ENCODE measurements at regions not wholly inside any gene's neighbourhood (a gene's known extent, or its start where the extent isn't known, plus 50 kb on each side); places are given as distances from the start of the nearest gene placed in this dataset.

- POLR2A ChIA-PET, result no interaction called here
- no peak overlapping the region for H3K4me3 Mint-ChIP-seq
- no peak for ATAC-seq
- no peaks in the 10 kb centered on the region for H3K9me3 Mint-ChIP-seq
- no peaks in the 10 kb centered on the region for H3K4me1 Mint-ChIP-seq
- no peak overlapping the region for H3K27ac Mint-ChIP-seq
- DNase-seq (ENCODE audit: low spot score), result no peak
- H3K36me3 Mint-ChIP-seq, result no peaks in the 10 kb centered on the region
- peaks cover 3% of the 10 kb centered on the region; the same call in 1 of the 2 replicates for H3K27me3 Mint-ChIP-seq (ENCODE audit: low read depth)
- CTCF ChIA-PET, result no interaction called here
- TF ChIP-seq ZNF121 (CRISPR knock-in tag; IDR thresholded peaks at IDR 0.05), result no peak
- TF ChIP-seq NFATC4 (CRISPR knock-in tag; IDR thresholded peaks at IDR 0.05), result no peak
- no peak for TF ChIP-seq ZNF671 (CRISPR knock-in tag; IDR thresholded peaks at IDR 0.05)
- no peak for TF ChIP-seq ZNF512 (CRISPR knock-in tag; IDR thresholded peaks at IDR 0.05; ENCODE audit: borderline replicate concordance)
- TF ChIP-seq NR3C1 (CRISPR knock-in tag; conservative IDR thresholded peaks at IDR 0.05; ENCODE audit: low read depth), result no peak
- TF ChIP-seq NFE2L1 (CRISPR knock-in tag; IDR thresholded peaks at IDR 0.05), result no peak
- no peak for TF ChIP-seq ZNF416 (CRISPR knock-in tag; IDR thresholded peaks at IDR 0.05)
- no peak for TF ChIP-seq KAT7 (CRISPR knock-in tag; IDR thresholded peaks at IDR 0.05; ENCODE audit: borderline replicate concordance)
- no peak for TF ChIP-seq EMX1 (CRISPR knock-in tag; IDR thresholded peaks at IDR 0.05)
- no peak for TF ChIP-seq AFF4 (CRISPR knock-in tag; IDR thresholded peaks at IDR 0.05; ENCODE audit: borderline replicate concordance)
- no peak for TF ChIP-seq ZBTB21 (CRISPR knock-in tag; IDR thresholded peaks at IDR 0.05; ENCODE audit: borderline replicate concordance)
- no peak for TF ChIP-seq ATF3 (CRISPR knock-in tag; conservative IDR thresholded peaks at IDR 0.05)
- no peak for TF ChIP-seq ZNF396 (CRISPR knock-in tag; IDR thresholded peaks at IDR 0.05; ENCODE audit: borderline replicate concordance)
- TF ChIP-seq CTCF (IDR thresholded peaks at IDR 0.05), result no peak
- no peak for TF ChIP-seq ZNF138 (CRISPR knock-in tag; conservative IDR thresholded peaks at IDR 0.05)
- no peak for TF ChIP-seq ZNF425 (CRISPR knock-in tag; conservative IDR thresholded peaks at IDR 0.05)
These were observed 82.0 kb downstream of the MICALL2 start for GRCh38 chr7:1377111-1377909.

All from WTC11 (cell line).